H9 (cell line): ENCODE measurements at regions not wholly inside any gene's neighbourhood (a gene's known extent, or its start where the extent isn't known, plus 50 kb on each side); places are given as distances from the start of the nearest gene placed in this dataset.

Experiments
- DNase-seq: peaks from one replicate; pipeline ENCODE4 v3.0.0-alpha.2; 2017
- H2AFZ ChIP-seq: one replicate; pipeline ENCODE4 v1.6.1; 2013; ENCODE audit warnings: mild to moderate bottlenecking, low read length, control low read depth, moderate library complexity
- H2AK5ac ChIP-seq: 2 replicates; pipeline ENCODE4 v1.6.1; 2013; ENCODE audit warnings: low read length, control low read depth, mixed read lengths; ENCODE audit not compliant: insufficient read length
- H2BK120ac ChIP-seq: one replicate; pipeline ENCODE4 v1.6.1; 2013; ENCODE audit warnings: low read depth, mild to moderate bottlenecking, low read length, control low read depth, inconsistent platforms; ENCODE audit not compliant: poor library complexity, severe bottlenecking
- H2BK12ac ChIP-seq: 2 replicates; pipeline ENCODE4 v1.6.1; 2013; ENCODE audit warnings: low read length, control low read depth, mixed read lengths, low read depth; ENCODE audit not compliant: insufficient read length
- H2BK15ac ChIP-seq: 2 replicates; pipeline ENCODE4 v1.6.1; 2013; ENCODE audit warnings: low read depth, low read length, control low read depth
- H2BK20ac ChIP-seq: one replicate; pipeline ENCODE4 v1.6.1; 2013; ENCODE audit warnings: low read depth, mild to moderate bottlenecking, low read length, control low read depth, inconsistent platforms; ENCODE audit not compliant: poor library complexity, severe bottlenecking
- H2BK5ac ChIP-seq: 2 replicates; pipeline ENCODE4 v1.6.1; 2013; ENCODE audit warnings: low read length, control low read depth, mixed read lengths; ENCODE audit not compliant: insufficient read length
- H3K14ac ChIP-seq: 2 replicates; pipeline ENCODE4 v1.6.1; 2013; ENCODE audit warnings: low read length, control low read depth; ENCODE audit not compliant: insufficient read depth
- H3K18ac ChIP-seq: 2 replicates; pipeline ENCODE4 v1.6.1; 2013; ENCODE audit warnings: low read depth, mild to moderate bottlenecking, mixed read lengths, low read length, control low read depth; ENCODE audit not compliant: insufficient read length
- H3K23ac ChIP-seq: 2 replicates; pipeline ENCODE4 v1.6.1; 2013; ENCODE audit warnings: low read length, control low read depth, mixed read lengths, low read depth; ENCODE audit not compliant: insufficient read length
- H3K23me2 ChIP-seq: 2 replicates; pipeline ENCODE4 v1.6.1; 2013; ENCODE audit warnings: low read depth, mild to moderate bottlenecking, mixed read lengths, low read length, control low read depth; ENCODE audit not compliant: insufficient read length, poor library complexity, severe bottlenecking
- H3K27ac ChIP-seq: 2 replicates; pipeline ENCODE4 v1.5.1; 2013; ENCODE audit warnings: low read length, control low read depth, mixed read lengths, low read depth; ENCODE audit not compliant: insufficient read length
- H3K27me3 ChIP-seq: 2 replicates; pipeline ENCODE4 v1.6.1; 2013; ENCODE audit warnings: low read length, control low read depth, inconsistent platforms; ENCODE audit not compliant: insufficient read depth
- H3K4ac ChIP-seq: 2 replicates; pipeline ENCODE4 v1.6.1; 2013; ENCODE audit warnings: low read depth, mild to moderate bottlenecking, control low read depth, inconsistent platforms, low read length, moderate library complexity
- H3K4me1 ChIP-seq: 2 replicates; pipeline ENCODE4 v1.6.1; 2013; ENCODE audit warnings: low read length, control low read depth, inconsistent platforms; ENCODE audit not compliant: insufficient read depth
- H3K4me2 ChIP-seq: 2 replicates; pipeline ENCODE4 v1.6.1; 2013; ENCODE audit warnings: low read length, control low read depth, mixed read lengths; ENCODE audit not compliant: insufficient read length, insufficient read depth
- H3K56ac ChIP-seq: 2 replicates; pipeline ENCODE4 v1.6.1; 2013; ENCODE audit warnings: low read depth, mild to moderate bottlenecking, mixed read lengths, low read length, control low read depth; ENCODE audit not compliant: insufficient read length
- H3K79me1 ChIP-seq: 2 replicates; pipeline ENCODE4 v1.6.1; 2013; ENCODE audit warnings: low read depth, mild to moderate bottlenecking, moderate library complexity, low read length, control low read depth, inconsistent platforms; ENCODE audit not compliant: insufficient read depth, poor library complexity, severe bottlenecking
- H3K79me2 ChIP-seq: 2 replicates; pipeline ENCODE4 v1.6.1; 2013; ENCODE audit warnings: low read length, control low read depth, inconsistent platforms; ENCODE audit not compliant: insufficient read depth
- H3K9ac ChIP-seq: 2 replicates; pipeline ENCODE4 v1.6.1; 2013; ENCODE audit warnings: low read length, control low read depth, mixed read lengths; ENCODE audit not compliant: insufficient read length; ENCODE audit errors: extremely low read depth
- H3K9me3 ChIP-seq: one replicate; pipeline ENCODE4 v1.6.1; 2013; ENCODE audit warnings: low read depth, low read length, inconsistent platforms; ENCODE audit not compliant: control insufficient read depth
- H3T11ph ChIP-seq: one replicate; pipeline ENCODE4 v1.6.1; 2013; ENCODE audit warnings: mild to moderate bottlenecking, low read length, control low read depth, inconsistent platforms
- H4K20me1 ChIP-seq: one replicate; pipeline ENCODE4 v1.6.1; 2013; ENCODE audit not compliant: control insufficient read depth, insufficient read length, insufficient read depth
- H4K5ac ChIP-seq: 2 replicates; pipeline ENCODE4 v1.6.1; 2013; ENCODE audit warnings: low read depth, mild to moderate bottlenecking, mixed read lengths, low read length, control low read depth; ENCODE audit not compliant: insufficient read length
- H4K8ac ChIP-seq: replicated peaks from 2 replicates; pipeline ENCODE4 v1.6.1; 2013; ENCODE audit warnings: low read length, control low read depth, mixed read lengths, low read depth; ENCODE audit not compliant: insufficient read length
- H4K91ac ChIP-seq: 2 replicates; pipeline ENCODE4 v1.6.1; 2013; ENCODE audit warnings: low read depth, mild to moderate bottlenecking, moderate library complexity, mixed read lengths, low read length, control low read depth; ENCODE audit not compliant: insufficient read length
- H3K27ac Mint-ChIP-seq, 3 experiments: 2 replicates in 2 of 3; 3 replicates in 1 of 3; pipeline ENCODE4 v1.8.0; 2020 to 2021; ENCODE audit warnings: mixed read lengths in 3 of 3, mild to moderate bottlenecking in 1 of 3, moderate library complexity in 1 of 3
- H3K27me3 Mint-ChIP-seq: 2 replicates; pipeline ENCODE4 v1.8.0; 2021; ENCODE audit warnings: low read depth, mild to moderate bottlenecking, moderate library complexity, mixed read lengths
- H3K36me3 Mint-ChIP-seq, 3 experiments: 2 replicates in 2 of 3; 3 replicates in 1 of 3; pipeline ENCODE4 v1.8.0; 2020 to 2021; ENCODE audit warnings: low read depth in 3 of 3, mixed read lengths in 3 of 3; ENCODE audit not compliant: insufficient read depth in 1 of 3
- H3K4me1 Mint-ChIP-seq, 2 experiments: 2 replicates each; pipeline ENCODE4 v1.8.0; 2020; ENCODE audit warnings: mixed read lengths in 2 of 2
- H3K4me3 Mint-ChIP-seq, 2 experiments: 2 replicates in 1 of 2; 3 replicates in 1 of 2; pipeline ENCODE4 v1.8.0; 2020 to 2021; ENCODE audit warnings: mild to moderate bottlenecking in 2 of 2, mixed read lengths in 2 of 2, moderate library complexity in 1 of 2
- H3K9me3 Mint-ChIP-seq, 2 experiments: 2 replicates in 1 of 2; 3 replicates in 1 of 2; pipeline ENCODE4 v1.8.0; 2020; ENCODE audit warnings: mild to moderate bottlenecking in 2 of 2, mixed read lengths in 2 of 2, moderate library complexity in 1 of 2
- CTCF ChIP-seq: fragments of 200-600 bp; sonication (generic); conservative IDR thresholded peaks from 3 replicates; pipeline ENCODE4 v1.8.0; 2021; ENCODE audit warnings: antibody characterized with exemption, mild to moderate bottlenecking
- WGBS: extraction: QIAGEN DNeasy Blood & Tissue Kit; methylation state at CpG from one replicate; pipeline ENCODE4 v1.1.7; 2013; ENCODE audit warnings: missing lambda C conversion rate, low lambda C conversion rate, mixed read lengths; ENCODE audit not compliant: insufficient read length; ENCODE audit errors: extremely low coverage; 5-methylcytosine and 5-hydroxymethylcytosine counted together

GRCh38 chr12:111173836-111174235 lies 195.1 kb downstream of the PHETA1 start:
- no peak overlapping the region for H2AK5ac ChIP-seq
- no peak overlapping the region for H2BK5ac ChIP-seq
- H4K5ac ChIP-seq, result no peak overlapping the region
- H3K79me2 ChIP-seq, result 0 out of 2 replicates have a peak, but pooled peaks cover 2% of the 10 kb centered on the region
- no peaks in the 10 kb centered on the region for H3K9me3 ChIP-seq
- no CpG with 5 or more reads among the region's 3 CpGs for WGBS
- no peaks in the 10 kb centered on the region for H3K27me3 ChIP-seq
- no peak overlapping the region for H3K56ac ChIP-seq
- Mint-ChIP-seq H3K4me3 (no peak overlapping the region), H3K27ac (no peak overlapping the region), H3K4me1 (peaks cover 0 to 4% of the 10 kb centered on the region in 2 experiments; a peak in 2 of 4 replicates), H3K9me3 (no peaks in the 10 kb centered on the region), H3K36me3 (no peaks in the 10 kb centered on the region), H3K27me3 (no peaks in the 10 kb centered on the region)
- no peak overlapping the region for H2AFZ ChIP-seq
- H2BK120ac ChIP-seq, result no peak overlapping the region
- no peaks in the 10 kb centered on the region for H3K79me1 ChIP-seq
- no peak overlapping the region for H3K4me2 ChIP-seq
- H4K91ac ChIP-seq, result no peak overlapping the region
- H3K4me1 ChIP-seq, result no peaks in the 10 kb centered on the region
- H3K18ac ChIP-seq, result no peak overlapping the region
- no peaks in the 10 kb centered on the region for H4K20me1 ChIP-seq
- H3K27ac ChIP-seq, result no peak overlapping the region
- no peak overlapping the region for H3K14ac ChIP-seq
- TF ChIP-seq CTCF, result no peak
- no peak overlapping the region for H4K8ac ChIP-seq
- H3K23ac ChIP-seq, result no peak overlapping the region
- no peak for DNase-seq
- H2BK20ac ChIP-seq, result no peak overlapping the region
- no peak overlapping the region for H3T11ph ChIP-seq
- no peak overlapping the region for H2BK12ac ChIP-seq
- H2BK15ac ChIP-seq, result no peak overlapping the region
- H3K9ac ChIP-seq, result no peak overlapping the region
- no peak overlapping the region for H3K4ac ChIP-seq
- H3K23me2 ChIP-seq, result no peaks in the 10 kb centered on the region
